GM12801 (cell line): ENCODE measurements at regions not wholly inside any gene's neighbourhood (a gene's known extent, or its start where the extent isn't known, plus 50 kb on each side); places are given as distances from the start of the nearest gene placed in this dataset.

ENCODE experiments used
- CTCF ChIP-seq: IDR thresholded peaks from one replicate; pipeline ENCODE4 v1.5.1; 2011; ENCODE audit warnings: control low read depth; ENCODE audit not compliant: insufficient read length; ENCODE audit errors: extremely low read depth

GRCh38 chr13:107023335-107023734, 455.4 kb upstream of the ARGLU1 start:
- TF ChIP-seq CTCF: no peak

GRCh38 chr13:107020393-107020792, 452.5 kb upstream of the ARGLU1 start:
- TF ChIP-seq CTCF: no peak

GRCh38 chr13:107018285-107018684, 450.3 kb upstream of the ARGLU1 start:
- TF ChIP-seq CTCF: no peak

- no peak for TF ChIP-seq CTCF
Measured at GRCh38 chr13:107006661-107007060, 438.7 kb upstream of the ARGLU1 start.

GRCh38 chr13:107005577-107005976, 437.6 kb upstream of the ARGLU1 start:
- TF ChIP-seq CTCF: no peak

GRCh38 chr13:107003911-107004310, 436.0 kb upstream of the ARGLU1 start:
- no peak for TF ChIP-seq CTCF

GRCh38 chr13:106998664-106999063, 430.7 kb upstream of the ARGLU1 start:
- no peak for TF ChIP-seq CTCF

- no peak for TF ChIP-seq CTCF
Measured at GRCh38 chr13:106997696-106998095, 429.8 kb upstream of the ARGLU1 start.
